ENCODE measurements at regions not wholly inside any gene's neighbourhood (a gene's known extent, or its start where the extent isn't known, plus 50 kb on each side); places are given as distances from the start of the nearest gene placed in this dataset.

DNA sequence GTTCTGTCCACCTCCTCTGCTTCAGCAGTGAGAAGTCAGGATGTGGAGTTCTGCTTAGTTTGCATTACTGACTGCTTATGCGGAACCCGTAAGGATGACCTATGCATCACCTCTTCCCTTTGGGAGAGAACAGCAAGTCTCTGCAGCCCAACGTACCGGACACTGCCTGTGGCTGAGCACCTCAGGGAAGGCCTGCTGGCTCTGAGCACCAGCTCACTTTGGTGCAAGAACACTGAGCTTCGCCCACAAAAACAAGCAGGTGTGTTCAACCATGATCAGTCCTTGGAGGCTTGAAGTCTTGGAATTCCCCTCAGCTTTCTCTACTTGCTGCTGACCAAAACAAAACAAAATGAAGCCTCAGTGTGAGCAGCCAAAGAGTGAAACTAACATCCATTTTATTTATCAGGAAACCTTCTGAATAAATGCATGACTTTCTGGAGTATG lies 52.7 kb upstream of the NCK2 start:
- DNase-seq (ENCODE audit: extremely low read depth, low read depth), result no peak
- no peak overlapping the region for H3K4me3 ChIP-seq (replicated peaks; ENCODE audit: low read depth, low read length)
- no peak for TF ChIP-seq CTCF (IDR thresholded peaks at IDR 0.05; ENCODE audit: low read depth, low read length, missing control alignments)

GRCh38 chr2:105690566-105690965 lies 54.1 kb upstream of the NCK2 start:
- DNase-seq (ENCODE audit: extremely low read depth, low read depth), result no peak
- TF ChIP-seq CTCF (IDR thresholded peaks at IDR 0.05; ENCODE audit: low read depth, low read length, missing control alignments), result no peak
- no peak overlapping the region for H3K4me3 ChIP-seq (replicated peaks; ENCODE audit: low read depth, low read length)

- H3K4me3 ChIP-seq (replicated peaks; ENCODE audit: low read depth, low read length), result no peak overlapping the region
- TF ChIP-seq CTCF (IDR thresholded peaks at IDR 0.05; ENCODE audit: low read depth, low read length, missing control alignments), result no peak
- DNase-seq (ENCODE audit: extremely low read depth, low read depth), result no peak
Observed at GRCh38 chr2:105689484-105689883, 55.2 kb upstream of the NCK2 start.

GRCh38 chr2:105688946-105689345 lies 55.8 kb upstream of the NCK2 start:
- TF ChIP-seq CTCF (IDR thresholded peaks at IDR 0.05; ENCODE audit: low read depth, low read length, missing control alignments), result no peak
- no peak for DNase-seq (ENCODE audit: extremely low read depth, low read depth)
- no peak overlapping the region for H3K4me3 ChIP-seq (replicated peaks; ENCODE audit: low read depth, low read length)

GRCh38 chr2:105686588-105686987 lies 58.1 kb upstream of the NCK2 start:
- H3K4me3 ChIP-seq (replicated peaks; ENCODE audit: low read depth, low read length), result no peak overlapping the region
- DNase-seq (ENCODE audit: extremely low read depth, low read depth), result no peak
- TF ChIP-seq CTCF (IDR thresholded peaks at IDR 0.05; ENCODE audit: low read depth, low read length, missing control alignments), result no peak

- TF ChIP-seq CTCF (IDR thresholded peaks at IDR 0.05; ENCODE audit: low read depth, low read length, missing control alignments), result no peak
- no peak for DNase-seq (ENCODE audit: extremely low read depth, low read depth)
- H3K4me3 ChIP-seq (replicated peaks; ENCODE audit: low read depth, low read length), result no peak overlapping the region
Observed at GRCh38 chr2:105683011-105683492, 61.7 kb upstream of the NCK2 start.

- TF ChIP-seq CTCF (IDR thresholded peaks at IDR 0.05; ENCODE audit: low read depth, low read length, missing control alignments), result no peak
- H3K4me3 ChIP-seq (replicated peaks; ENCODE audit: low read depth, low read length), result no peak overlapping the region
- DNase-seq (ENCODE audit: extremely low read depth, low read depth), result no peak
Observed at GRCh38 chr2:105682401-105682800, 62.3 kb upstream of the NCK2 start.
